ENCODE measurements at regions not wholly inside any gene's neighbourhood (a gene's known extent, or its start where the extent isn't known, plus 50 kb on each side); places are given as distances from the start of the nearest gene placed in this dataset.

DNA sequence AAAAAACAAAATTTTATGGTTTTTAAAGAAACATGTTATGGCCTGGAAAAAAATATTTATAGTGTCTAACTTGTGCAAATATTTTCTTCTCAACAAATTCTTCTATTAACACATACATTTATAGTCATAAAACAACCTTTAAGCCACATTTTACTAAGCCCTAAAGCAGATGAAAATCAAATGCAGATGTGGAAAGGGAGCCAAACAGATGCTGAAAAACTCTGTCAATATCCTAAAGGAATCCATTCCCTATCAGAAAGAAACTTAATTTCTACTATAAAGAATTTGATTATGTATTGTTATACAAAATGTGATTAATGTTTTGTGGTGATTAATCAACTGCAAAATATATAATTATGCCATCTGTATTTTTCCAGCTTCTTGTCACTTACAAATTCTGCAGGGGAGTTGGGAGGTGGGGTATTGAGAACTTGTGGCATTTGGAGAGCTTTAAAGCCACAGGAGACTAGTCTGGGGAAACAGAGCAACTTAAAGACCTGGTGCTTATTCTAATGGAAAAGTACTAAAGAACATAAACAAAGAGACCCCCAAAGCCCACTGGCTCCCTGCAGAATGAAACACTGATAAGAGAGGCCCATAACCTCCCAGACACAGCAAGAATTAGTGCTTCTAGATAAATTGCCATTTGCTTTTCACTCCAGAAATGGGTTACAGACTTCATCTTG, 1721.0 kb upstream of the PIK3C3 start:
- Histone ChIP-seq H3K9me2 (ENCODE audit: insufficient read depth, low read length) (no peaks in the 10 kb centered on the region), H3K4me2 (ENCODE audit: low read length) (no peak overlapping the region), H4K20me1 (ENCODE audit: insufficient read depth, low read length) (no peaks in the 10 kb centered on the region), H3K9me3 (ENCODE audit: low read length) (no peaks in the 10 kb centered on the region), H3K79me2 (ENCODE audit: insufficient read depth, low read depth, low read length) (no peaks in the 10 kb centered on the region), H3K4me3 (ENCODE audit: low read depth, low read length, poor library complexity, severe bottlenecking) (no peak overlapping the region), H3K4me1 (ENCODE audit: insufficient read depth, low read length, poor library complexity, severe bottlenecking) (no peaks in the 10 kb centered on the region), H3K36me3 (ENCODE audit: insufficient read depth, low read length) (no peaks in the 10 kb centered on the region), H3K27ac (ENCODE audit: low read depth, low read length, poor library complexity, severe bottlenecking) (no peak overlapping the region), H2AFZ (ENCODE audit: low read length) (no peak overlapping the region)
- no peak for DNase-seq (ENCODE audit: low spot score)
- BruUV-seq (replicated peaks): no TSS peak
- ChIA-PET POLR2A (no interaction called here), CTCF (ENCODE audit: unreplicated experiment) (no interaction called here)
- TF ChIP-seq EZH2phosphoT487 (IDR thresholded peaks at IDR 0.05; ENCODE audit: borderline replicate concordance, low read depth, low read length): no peak
- TF ChIP-seq, protein P1, sequence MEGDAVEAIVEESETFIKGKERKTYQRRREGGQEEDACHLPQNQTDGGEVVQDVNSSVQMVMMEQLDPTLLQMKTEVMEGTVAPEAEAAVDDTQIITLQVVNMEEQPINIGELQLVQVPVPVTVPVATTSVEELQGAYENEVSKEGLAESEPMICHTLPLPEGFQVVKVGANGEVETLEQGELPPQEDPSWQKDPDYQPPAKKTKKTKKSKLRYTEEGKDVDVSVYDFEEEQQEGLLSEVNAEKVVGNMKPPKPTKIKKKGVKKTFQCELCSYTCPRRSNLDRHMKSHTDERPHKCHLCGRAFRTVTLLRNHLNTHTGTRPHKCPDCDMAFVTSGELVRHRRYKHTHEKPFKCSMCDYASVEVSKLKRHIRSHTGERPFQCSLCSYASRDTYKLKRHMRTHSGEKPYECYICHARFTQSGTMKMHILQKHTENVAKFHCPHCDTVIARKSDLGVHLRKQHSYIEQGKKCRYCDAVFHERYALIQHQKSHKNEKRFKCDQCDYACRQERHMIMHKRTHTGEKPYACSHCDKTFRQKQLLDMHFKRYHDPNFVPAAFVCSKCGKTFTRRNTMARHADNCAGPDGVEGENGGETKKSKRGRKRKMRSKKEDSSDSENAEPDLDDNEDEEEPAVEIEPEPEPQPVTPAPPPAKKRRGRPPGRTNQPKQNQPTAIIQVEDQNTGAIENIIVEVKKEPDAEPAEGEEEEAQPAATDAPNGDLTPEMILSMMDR (conservative IDR thresholded peaks at IDR 0.05; ENCODE audit: low read length): no peak
- intact Hi-C loops (cut with micrococcal nuclease; ENCODE audit: unreplicated experiment): no loop called here

DNA sequence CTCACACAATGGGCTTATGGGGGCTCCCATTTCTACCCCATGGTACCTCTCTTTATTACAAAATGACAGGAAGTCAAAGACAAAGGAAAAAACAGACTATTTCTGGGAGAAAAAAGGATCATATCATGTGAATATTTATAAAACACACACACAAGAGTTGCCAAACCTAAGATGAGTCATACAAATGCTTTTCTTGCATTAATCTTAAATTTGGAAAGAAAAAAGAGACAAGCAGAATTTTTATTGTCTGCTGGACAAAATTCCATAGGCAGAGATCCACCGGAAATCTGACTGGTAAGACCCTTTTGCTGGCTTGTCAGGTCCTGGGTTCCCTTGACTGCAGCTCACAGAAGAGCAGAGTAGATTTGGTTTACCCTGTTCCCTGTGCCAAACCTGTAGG, 1732.3 kb upstream of the PIK3C3 start:
- ChIA-PET CTCF (ENCODE audit: unreplicated experiment) (no interaction called here), POLR2A (no interaction called here)
- intact Hi-C loops (cut with micrococcal nuclease; ENCODE audit: unreplicated experiment): no loop called here
- no TSS peak for BruUV-seq (replicated peaks)
- Histone ChIP-seq H3K36me3 (ENCODE audit: insufficient read depth, low read length) (no peaks in the 10 kb centered on the region), H3K4me1 (ENCODE audit: insufficient read depth, low read length, poor library complexity, severe bottlenecking) (no peaks in the 10 kb centered on the region), H4K20me1 (ENCODE audit: insufficient read depth, low read length) (no peaks in the 10 kb centered on the region), H3K27ac (ENCODE audit: low read depth, low read length, poor library complexity, severe bottlenecking) (no peak overlapping the region), H3K9me3 (ENCODE audit: low read length) (no peaks in the 10 kb centered on the region), H3K4me3 (ENCODE audit: low read depth, low read length, poor library complexity, severe bottlenecking) (no peak overlapping the region), H2AFZ (ENCODE audit: low read length) (no peak overlapping the region), H3K4me2 (ENCODE audit: low read length) (no peak overlapping the region), H3K9me2 (ENCODE audit: insufficient read depth, low read length) (no peaks in the 10 kb centered on the region), H3K79me2 (ENCODE audit: insufficient read depth, low read depth, low read length) (no peaks in the 10 kb centered on the region)
- TF ChIP-seq, protein P1 (conservative IDR thresholded peaks at IDR 0.05; ENCODE audit: low read length): no peak
- no peak for TF ChIP-seq EZH2phosphoT487 (IDR thresholded peaks at IDR 0.05; ENCODE audit: borderline replicate concordance, low read depth, low read length)
- no peak for DNase-seq (ENCODE audit: low spot score)

DNA sequence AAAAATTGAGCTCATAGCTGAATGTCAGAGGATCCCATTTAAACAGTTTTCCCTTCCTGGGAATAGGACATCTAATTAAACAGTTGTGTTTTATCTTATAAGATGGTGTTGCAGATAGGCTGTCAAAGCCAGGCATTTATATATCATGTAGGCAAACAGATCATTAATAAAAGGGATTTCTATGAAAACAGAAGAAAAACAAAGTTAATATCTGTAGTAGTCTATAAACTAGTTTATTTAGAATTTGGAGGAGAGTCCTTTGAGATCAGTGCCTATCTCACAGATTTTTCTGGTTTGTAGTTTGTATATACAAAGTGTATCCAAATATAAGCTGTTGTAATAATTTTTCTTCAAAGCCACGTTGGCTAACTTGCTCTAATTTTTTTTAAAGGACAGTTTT, 1738.2 kb upstream of the PIK3C3 start:
- Histone ChIP-seq H3K36me3 (ENCODE audit: insufficient read depth, low read length) (no peaks in the 10 kb centered on the region), H3K4me2 (ENCODE audit: low read length) (no peak overlapping the region), H4K20me1 (ENCODE audit: insufficient read depth, low read length) (no peaks in the 10 kb centered on the region), H3K4me3 (ENCODE audit: low read depth, low read length, poor library complexity, severe bottlenecking) (no peak overlapping the region), H3K4me1 (ENCODE audit: insufficient read depth, low read length, poor library complexity, severe bottlenecking) (no peaks in the 10 kb centered on the region), H3K9me3 (ENCODE audit: low read length) (no peaks in the 10 kb centered on the region), H2AFZ (ENCODE audit: low read length) (no peak overlapping the region), H3K9me2 (ENCODE audit: insufficient read depth, low read length) (no peaks in the 10 kb centered on the region), H3K79me2 (ENCODE audit: insufficient read depth, low read depth, low read length) (no peaks in the 10 kb centered on the region), H3K27ac (ENCODE audit: low read depth, low read length, poor library complexity, severe bottlenecking) (no peak overlapping the region)
- POLR2A ChIA-PET: no interaction called here
- intact Hi-C loops (cut with micrococcal nuclease; ENCODE audit: unreplicated experiment): no loop called here
- CTCF ChIA-PET (ENCODE audit: unreplicated experiment): no interaction called here
- BruUV-seq (replicated peaks): no TSS peak
- no peak for DNase-seq (ENCODE audit: low spot score)
- TF ChIP-seq, protein P1 (conservative IDR thresholded peaks at IDR 0.05; ENCODE audit: low read length): no peak
- TF ChIP-seq EZH2phosphoT487 (IDR thresholded peaks at IDR 0.05; ENCODE audit: borderline replicate concordance, low read depth, low read length): no peak
